ENCODE measurements at regions not wholly inside any gene's neighbourhood (a gene's known extent, or its start where the extent isn't known, plus 50 kb on each side); places are given as distances from the start of the nearest gene placed in this dataset.

DNA sequence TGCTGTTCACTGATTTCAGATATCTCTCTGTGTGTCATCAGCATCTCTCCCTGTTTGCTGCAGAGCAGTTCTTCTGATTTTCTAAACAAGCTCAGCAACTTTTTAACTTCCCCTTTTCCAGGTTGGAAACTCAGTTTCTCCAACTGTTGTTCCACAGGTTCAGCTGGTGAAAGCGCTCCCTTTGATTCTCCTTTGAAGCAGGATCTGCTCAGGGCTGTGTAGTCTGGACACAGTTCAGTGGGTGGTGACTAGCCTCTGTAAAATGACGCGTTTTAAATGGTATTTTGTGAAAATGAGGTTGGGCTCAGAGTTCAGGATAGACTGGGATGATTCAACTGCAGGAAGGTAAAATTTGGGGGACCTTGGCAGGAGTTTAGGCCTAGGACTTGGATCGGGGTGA lies 106.3 kb downstream of the TRIM43 start:
- TF ChIP-seq, protein P1, sequence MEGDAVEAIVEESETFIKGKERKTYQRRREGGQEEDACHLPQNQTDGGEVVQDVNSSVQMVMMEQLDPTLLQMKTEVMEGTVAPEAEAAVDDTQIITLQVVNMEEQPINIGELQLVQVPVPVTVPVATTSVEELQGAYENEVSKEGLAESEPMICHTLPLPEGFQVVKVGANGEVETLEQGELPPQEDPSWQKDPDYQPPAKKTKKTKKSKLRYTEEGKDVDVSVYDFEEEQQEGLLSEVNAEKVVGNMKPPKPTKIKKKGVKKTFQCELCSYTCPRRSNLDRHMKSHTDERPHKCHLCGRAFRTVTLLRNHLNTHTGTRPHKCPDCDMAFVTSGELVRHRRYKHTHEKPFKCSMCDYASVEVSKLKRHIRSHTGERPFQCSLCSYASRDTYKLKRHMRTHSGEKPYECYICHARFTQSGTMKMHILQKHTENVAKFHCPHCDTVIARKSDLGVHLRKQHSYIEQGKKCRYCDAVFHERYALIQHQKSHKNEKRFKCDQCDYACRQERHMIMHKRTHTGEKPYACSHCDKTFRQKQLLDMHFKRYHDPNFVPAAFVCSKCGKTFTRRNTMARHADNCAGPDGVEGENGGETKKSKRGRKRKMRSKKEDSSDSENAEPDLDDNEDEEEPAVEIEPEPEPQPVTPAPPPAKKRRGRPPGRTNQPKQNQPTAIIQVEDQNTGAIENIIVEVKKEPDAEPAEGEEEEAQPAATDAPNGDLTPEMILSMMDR (IDR thresholded peaks at IDR 0.05 in 8 of 11, conservative IDR thresholded peaks at IDR 0.05 in 3 of 11): no peak
- no peak for TF ChIP-seq POLR2A (IDR thresholded peaks at IDR 0.05)
- TF ChIP-seq POLR2AphosphoS5 (IDR thresholded peaks at IDR 0.05): no peak

Measured in spleen (tissue), 7 donors.